ENCODE measurements at regions not wholly inside any gene's neighbourhood (a gene's known extent, or its start where the extent isn't known, plus 50 kb on each side); places are given as distances from the start of the nearest gene placed in this dataset.

DNA sequence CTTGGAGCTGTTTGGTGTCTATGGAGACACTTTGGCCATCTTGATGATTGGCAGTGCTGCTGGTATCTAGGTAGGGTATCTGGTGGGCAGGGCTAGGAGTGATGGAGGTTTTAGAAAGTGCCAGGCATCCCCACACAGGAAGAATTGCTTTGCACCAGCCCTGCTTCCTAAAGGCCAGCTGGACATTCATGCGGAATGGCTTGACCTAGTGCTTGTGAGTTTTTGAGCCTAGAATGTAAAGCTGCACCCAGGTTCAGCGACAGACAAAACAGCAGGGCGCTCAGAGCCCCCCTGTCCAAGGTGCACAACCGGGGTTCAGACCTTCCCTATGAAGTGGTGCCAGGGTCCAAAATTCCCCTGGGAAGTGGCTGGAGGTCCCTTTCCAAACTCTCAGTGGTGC lies 93.1 kb downstream of the ING1 start:
- no peak for TF ChIP-seq EP300 (IDR thresholded peaks at IDR 0.05)
- TF ChIP-seq, protein P1, sequence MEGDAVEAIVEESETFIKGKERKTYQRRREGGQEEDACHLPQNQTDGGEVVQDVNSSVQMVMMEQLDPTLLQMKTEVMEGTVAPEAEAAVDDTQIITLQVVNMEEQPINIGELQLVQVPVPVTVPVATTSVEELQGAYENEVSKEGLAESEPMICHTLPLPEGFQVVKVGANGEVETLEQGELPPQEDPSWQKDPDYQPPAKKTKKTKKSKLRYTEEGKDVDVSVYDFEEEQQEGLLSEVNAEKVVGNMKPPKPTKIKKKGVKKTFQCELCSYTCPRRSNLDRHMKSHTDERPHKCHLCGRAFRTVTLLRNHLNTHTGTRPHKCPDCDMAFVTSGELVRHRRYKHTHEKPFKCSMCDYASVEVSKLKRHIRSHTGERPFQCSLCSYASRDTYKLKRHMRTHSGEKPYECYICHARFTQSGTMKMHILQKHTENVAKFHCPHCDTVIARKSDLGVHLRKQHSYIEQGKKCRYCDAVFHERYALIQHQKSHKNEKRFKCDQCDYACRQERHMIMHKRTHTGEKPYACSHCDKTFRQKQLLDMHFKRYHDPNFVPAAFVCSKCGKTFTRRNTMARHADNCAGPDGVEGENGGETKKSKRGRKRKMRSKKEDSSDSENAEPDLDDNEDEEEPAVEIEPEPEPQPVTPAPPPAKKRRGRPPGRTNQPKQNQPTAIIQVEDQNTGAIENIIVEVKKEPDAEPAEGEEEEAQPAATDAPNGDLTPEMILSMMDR (IDR thresholded peaks at IDR 0.05), result no peak
- no peak for TF ChIP-seq POLR2A (IDR thresholded peaks at IDR 0.05)
- no peak for TF ChIP-seq POLR2AphosphoS5 (IDR thresholded peaks at IDR 0.05)
